ENCODE measurements at regions not wholly inside any gene's neighbourhood (a gene's known extent, or its start where the extent isn't known, plus 50 kb on each side); places are given as distances from the start of the nearest gene placed in this dataset.

- no TSS peak for BruUV-seq (replicated peaks)
- in situ Hi-C loops (cut with MboI; ENCODE audit: low sequenced_read_pairs) (no loop called here), dilution Hi-C loops (cut with HindIII; ENCODE audit: low sequenced_read_pairs, unreplicated experiment) (no loop called here), intact Hi-C loops (cut with micrococcal nuclease) (no loop called here)
- no peak overlapping the region for H3K56ac ChIP-seq (ENCODE audit: extremely low read depth, insufficient read depth, low read length)
- no peaks in the 10 kb centered on the region for H3K9me1 ChIP-seq (ENCODE audit: insufficient read depth, low read length)
- H2BK120ac ChIP-seq (ENCODE audit: low read depth, low read length): no peak overlapping the region
- H2AK9ac ChIP-seq (replicated peaks; ENCODE audit: low read depth, low read length, poor library complexity): no peak overlapping the region
- no peaks in the 10 kb centered on the region for H3K36me3 ChIP-seq (ENCODE audit: control insufficient read depth, insufficient read depth, low read length)
- ATAC-seq (ENCODE audit: low read depth): no peak
- H3K27me3 ChIP-seq (ENCODE audit: control insufficient read depth, insufficient read depth, low read length): no peaks in the 10 kb centered on the region
- H3K23ac ChIP-seq (ENCODE audit: low read depth, low read length): no peak overlapping the region
- no peak overlapping the region for H4K5ac ChIP-seq (ENCODE audit: low read depth, low read length)
- H3K4me1 ChIP-seq (ENCODE audit: control insufficient read depth, insufficient read depth, low read length): no peaks in the 10 kb centered on the region
- no peak overlapping the region for H3K27ac ChIP-seq (ENCODE audit: insufficient read depth, low read length)
- H4K20me1 ChIP-seq (ENCODE audit: insufficient read depth, low read length): no peaks in the 10 kb centered on the region
- no peak overlapping the region for H3K18ac ChIP-seq (ENCODE audit: low read depth, low read length)
- H3K14ac ChIP-seq (replicated peaks; ENCODE audit: low read depth, low read length): no peak overlapping the region
- no CpG with 5 or more reads among the region's 6 CpGs for WGBS, 2 experiments (ENCODE audit: extremely low coverage in 2 of 2, insufficient read length in 1 of 2)
- H3K4me2 ChIP-seq (ENCODE audit: low read depth, low read length): no peak overlapping the region
- TF ChIP-seq MXI1 (IDR thresholded peaks at IDR 0.05; ENCODE audit: borderline replicate concordance, low read depth, low read length): no peak
- TF ChIP-seq USF2 (IDR thresholded peaks at IDR 0.05; ENCODE audit: low read depth, low read length): no peak
- no peak overlapping the region for H3K4me3 ChIP-seq (ENCODE audit: insufficient read depth, low read depth, low read length)
- no peaks in the 10 kb centered on the region for H3K79me1 ChIP-seq (ENCODE audit: low read depth in 1 of 2, low read length in 2 of 2)
- no peak overlapping the region for H2BK5ac ChIP-seq (ENCODE audit: low read depth, low read length, poor library complexity, severe bottlenecking)
- no peak overlapping the region for H3K9ac ChIP-seq (ENCODE audit: low read depth, low read length)
- H2AK5ac ChIP-seq (ENCODE audit: low read depth, low read length): no peak overlapping the region
- DNase-seq: no peak
- no peak overlapping the region for H2BK20ac ChIP-seq (ENCODE audit: low read depth, low read length)
- H2BK15ac ChIP-seq (ENCODE audit: low read depth, low read length): no peak overlapping the region
- CTCF ChIA-PET: no interaction called here
- H4K8ac ChIP-seq (ENCODE audit: low read depth in 2 of 2, low read length in 2 of 2): no peak overlapping the region
- H3K9me3 ChIP-seq (ENCODE audit: control insufficient read depth, insufficient read depth, low read length): peaks cover 10% of the 10 kb centered on the region
- POLR2A ChIA-PET (ENCODE audit: unreplicated experiment): no interaction called here
- H4K91ac ChIP-seq (ENCODE audit: insufficient read depth, low read depth, low read length): no peak overlapping the region
- no peak overlapping the region for H2AFZ ChIP-seq (replicated peaks; ENCODE audit: low read length, poor library complexity)
- H3K4ac ChIP-seq (ENCODE audit: low read depth, low read length): no peak overlapping the region
Measured at GRCh38 chr7:67554986-67555385, 558.4 kb downstream of the TYW1 start.

Data from IMR-90 (cell line).